ENCODE measurements at regions not wholly inside any gene's neighbourhood (a gene's known extent, or its start where the extent isn't known, plus 50 kb on each side); places are given as distances from the start of the nearest gene placed in this dataset.

- TF ChIP-seq CEBPB (IDR thresholded peaks at IDR 0.05) (no peak), TAF1 (IDR thresholded peaks at IDR 0.05; ENCODE audit: low read depth) (no peak)
- TF ChIP-seq, protein P1, sequence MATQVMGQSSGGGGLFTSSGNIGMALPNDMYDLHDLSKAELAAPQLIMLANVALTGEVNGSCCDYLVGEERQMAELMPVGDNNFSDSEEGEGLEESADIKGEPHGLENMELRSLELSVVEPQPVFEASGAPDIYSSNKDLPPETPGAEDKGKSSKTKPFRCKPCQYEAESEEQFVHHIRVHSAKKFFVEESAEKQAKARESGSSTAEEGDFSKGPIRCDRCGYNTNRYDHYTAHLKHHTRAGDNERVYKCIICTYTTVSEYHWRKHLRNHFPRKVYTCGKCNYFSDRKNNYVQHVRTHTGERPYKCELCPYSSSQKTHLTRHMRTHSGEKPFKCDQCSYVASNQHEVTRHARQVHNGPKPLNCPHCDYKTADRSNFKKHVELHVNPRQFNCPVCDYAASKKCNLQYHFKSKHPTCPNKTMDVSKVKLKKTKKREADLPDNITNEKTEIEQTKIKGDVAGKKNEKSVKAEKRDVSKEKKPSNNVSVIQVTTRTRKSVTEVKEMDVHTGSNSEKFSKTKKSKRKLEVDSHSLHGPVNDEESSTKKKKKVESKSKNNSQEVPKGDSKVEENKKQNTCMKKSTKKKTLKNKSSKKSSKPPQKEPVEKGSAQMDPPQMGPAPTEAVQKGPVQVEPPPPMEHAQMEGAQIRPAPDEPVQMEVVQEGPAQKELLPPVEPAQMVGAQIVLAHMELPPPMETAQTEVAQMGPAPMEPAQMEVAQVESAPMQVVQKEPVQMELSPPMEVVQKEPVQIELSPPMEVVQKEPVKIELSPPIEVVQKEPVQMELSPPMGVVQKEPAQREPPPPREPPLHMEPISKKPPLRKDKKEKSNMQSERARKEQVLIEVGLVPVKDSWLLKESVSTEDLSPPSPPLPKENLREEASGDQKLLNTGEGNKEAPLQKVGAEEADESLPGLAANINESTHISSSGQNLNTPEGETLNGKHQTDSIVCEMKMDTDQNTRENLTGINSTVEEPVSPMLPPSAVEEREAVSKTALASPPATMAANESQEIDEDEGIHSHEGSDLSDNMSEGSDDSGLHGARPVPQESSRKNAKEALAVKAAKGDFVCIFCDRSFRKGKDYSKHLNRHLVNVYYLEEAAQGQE (IDR thresholded peaks at IDR 0.05; ENCODE audit: low read depth) = no peak
- TF ChIP-seq, protein P2, sequence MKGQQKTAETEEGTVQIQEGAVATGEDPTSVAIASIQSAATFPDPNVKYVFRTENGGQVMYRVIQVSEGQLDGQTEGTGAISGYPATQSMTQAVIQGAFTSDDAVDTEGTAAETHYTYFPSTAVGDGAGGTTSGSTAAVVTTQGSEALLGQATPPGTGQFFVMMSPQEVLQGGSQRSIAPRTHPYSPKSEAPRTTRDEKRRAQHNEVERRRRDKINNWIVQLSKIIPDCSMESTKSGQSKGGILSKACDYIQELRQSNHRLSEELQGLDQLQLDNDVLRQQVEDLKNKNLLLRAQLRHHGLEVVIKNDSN (IDR thresholded peaks at IDR 0.05) = no peak
These were observed 177.1 kb upstream of the PRKCQ start for GRCh38 chr10:6757158-6757557.

Measured in Ishikawa (cell line).